Ovary (tissue), 3 donors: ENCODE measurements at regions not wholly inside any gene's neighbourhood (a gene's known extent, or its start where the extent isn't known, plus 50 kb on each side); places are given as distances from the start of the nearest gene placed in this dataset.

ENCODE experiments used
- CTCF ChIP-seq, 3 donors: fragments of 450-650 bp in 2 of 3; fragments of 200-600 bp in 1 of 3; IDR thresholded peaks; one replicate each; pipeline versions ENCODE4 v1.5.1 to v1.8.0; 2016 to 2022; ENCODE audit warnings: antibody characterized with exemption in 3 of 3, mild to moderate bottlenecking in 1 of 3
- EP300 ChIP-seq: sonication (generic); formaldehyde crosslinking; IDR thresholded peaks from one replicate; pipeline ENCODE4 v1.6.1; 2017; ENCODE audit warnings: antibody characterized with exemption
- POLR2A ChIP-seq: fragments of 450-650 bp; IDR thresholded peaks from one replicate; pipeline ENCODE4 v1.6.1; 2017; ENCODE audit warnings: antibody characterized with exemption, mild to moderate bottlenecking, moderate library complexity
- donor health status: DM: no; HTN: no; CAD: no.

GRCh38 chr6:90790058-90790457 is 203.2 kb upstream of the MAP3K7 start:
- TF ChIP-seq CTCF (IDR thresholded peaks at IDR 0.05) (no peak), POLR2A (no peak), EP300 (no peak)
